Mesodermal cell (in vitro differentiated cells): ENCODE measurements at regions not wholly inside any gene's neighbourhood (a gene's known extent, or its start where the extent isn't known, plus 50 kb on each side); places are given as distances from the start of the nearest gene placed in this dataset.
A peak's percentile ranks its signal among the peaks of the same experiment; 100 is the strongest.
"Not testable (repeated sequence)": the region's sequence is repeated elsewhere in the genome, so short reads cannot be mapped to it uniquely, and the experiment has no call there.

Experiments used
- H3K27ac ChIP-seq: 2 replicates; pipeline ENCODE4 v1.7.0; 2013; ENCODE audit warnings: mild to moderate bottlenecking, low read depth, low read length, moderate library complexity; ENCODE audit not compliant: severe bottlenecking
- H3K36me3 ChIP-seq: 2 replicates; pipeline ENCODE4 v1.7.1; 2013; ENCODE audit warnings: mild to moderate bottlenecking, low read length, moderate library complexity; ENCODE audit not compliant: control insufficient read depth, insufficient read depth
- H3K4me1 ChIP-seq: one replicate; pipeline ENCODE4 v1.7.1; 2013; ENCODE audit warnings: mild to moderate bottlenecking, low read length; ENCODE audit not compliant: insufficient read depth, control insufficient read depth, poor library complexity, severe bottlenecking
- H3K4me3 ChIP-seq: 2 replicates; pipeline ENCODE4 v1.7.0; 2013; ENCODE audit warnings: low read length, control low read depth, mild to moderate bottlenecking; ENCODE audit not compliant: insufficient read depth, poor library complexity, severe bottlenecking; ENCODE audit errors: extremely low read depth
- H3K9me3 ChIP-seq: 2 replicates; pipeline ENCODE4 v1.7.1; 2013; ENCODE audit warnings: mild to moderate bottlenecking, low read length, moderate library complexity; ENCODE audit not compliant: control insufficient read depth
- WGBS, 2 experiments: methylation state at CpG; one replicate each; pipeline ENCODE4 v1.1.5; 2013; ENCODE audit warnings: missing lambda C conversion rate in 2 of 2; ENCODE audit not compliant: insufficient coverage in 2 of 2; 5-methylcytosine and 5-hydroxymethylcytosine counted together

- H3K36me3 ChIP-seq, H3K4me1 ChIP-seq, H3K27ac ChIP-seq, H3K4me3 ChIP-seq, H3K9me3 ChIP-seq: not testable (repeated sequence)
- 55% methylated on average over 1 of the region's 1 CpG; no CpG with 5 or more reads in 1 of the 2 experiments for WGBS, 2 experiments
These were observed 97.2 kb downstream of the RMI1 start for GRCh38 chr9:84077816-84078215.

GRCh38 chr9:84079994-84080393 lies 99.4 kb downstream of the RMI1 start:
- no CpG with 5 or more reads among the region's 4 CpGs for WGBS, 2 experiments
- H3K27ac ChIP-seq, result no peak overlapping the region
- no peaks in the 10 kb centered on the region for H3K36me3 ChIP-seq
- H3K4me1 ChIP-seq, result no peaks in the 10 kb centered on the region
- H3K4me3 ChIP-seq, result no peak overlapping the region
- no peaks in the 10 kb centered on the region for H3K9me3 ChIP-seq

GRCh38 chr9:84101964-84102632 lies 121.5 kb downstream of the RMI1 start:
- H3K4me3 ChIP-seq, result peak overlapping the region; percentile 14
- no peaks in the 10 kb centered on the region for H3K36me3 ChIP-seq
- H3K4me1 ChIP-seq, result no peaks in the 10 kb centered on the region
- no peak overlapping the region for H3K27ac ChIP-seq
- 15 to 17% methylated on average over 11 to 13 of the region's 29 CpGs for WGBS, 2 experiments
- H3K9me3 ChIP-seq, result no peaks in the 10 kb centered on the region

- Histone ChIP-seq H3K27ac (no peak overlapping the region), H3K4me1 (no peaks in the 10 kb centered on the region), H3K4me3 (no peak overlapping the region), H3K9me3 (no peaks in the 10 kb centered on the region), H3K36me3 (no peaks in the 10 kb centered on the region)
- 80 to 100% methylated on average over 1 of the region's 1 CpG for WGBS, 2 experiments
These were observed 123.2 kb downstream of the RMI1 start for GRCh38 chr9:84103651-84104377.

- Histone ChIP-seq H3K4me3 (no peak overlapping the region), H3K9me3 (no peaks in the 10 kb centered on the region), H3K36me3 (no peaks in the 10 kb centered on the region), H3K4me1 (no peaks in the 10 kb centered on the region), H3K27ac (no peak overlapping the region)
- WGBS, 2 experiments, result 64 to 80% methylated on average over 2 of the region's 2 CpGs
These were observed 126.5 kb downstream of the RMI1 start for GRCh38 chr9:84107081-84107480.

- H3K27ac ChIP-seq, result no peak overlapping the region
- H3K4me1 ChIP-seq, result no peaks in the 10 kb centered on the region
- 80 to 83% methylated on average over 1 of the region's 1 CpG for WGBS, 2 experiments
- H3K9me3 ChIP-seq, result no peaks in the 10 kb centered on the region
- no peaks in the 10 kb centered on the region for H3K36me3 ChIP-seq
- H3K4me3 ChIP-seq, result no peak overlapping the region
These were observed 127.4 kb downstream of the RMI1 start for GRCh38 chr9:84107995-84108394.

GRCh38 chr9:84111726-84112125 lies 131.1 kb downstream of the RMI1 start:
- Histone ChIP-seq H3K27ac (no peak overlapping the region), H3K4me3 (no peak overlapping the region), H3K36me3 (no peaks in the 10 kb centered on the region), H3K4me1 (no peaks in the 10 kb centered on the region), H3K9me3 (no peaks in the 10 kb centered on the region)
- 96 to 100% methylated on average over 3 of the region's 3 CpGs for WGBS, 2 experiments

GRCh38 chr9:84121991-84122523 lies 141.5 kb downstream of the RMI1 start:
- Histone ChIP-seq H3K36me3 (no peaks in the 10 kb centered on the region), H3K4me3 (no peak overlapping the region), H3K9me3 (no peaks in the 10 kb centered on the region), H3K27ac (no peak overlapping the region), H3K4me1 (no peaks in the 10 kb centered on the region)
- WGBS, 2 experiments, result 71% methylated on average over 1 of the region's 1 CpG; no CpG with 5 or more reads in 1 of the 2 experiments

GRCh38 chr9:84122572-84122971 lies 142.0 kb downstream of the RMI1 start:
- no peaks in the 10 kb centered on the region for H3K36me3 ChIP-seq
- H3K9me3 ChIP-seq, result no peaks in the 10 kb centered on the region
- no peak overlapping the region for H3K4me3 ChIP-seq
- 80% methylated on average over 1 of the region's 1 CpG; no CpG with 5 or more reads in 1 of the 2 experiments for WGBS, 2 experiments
- H3K27ac ChIP-seq, result no peak overlapping the region
- no peaks in the 10 kb centered on the region for H3K4me1 ChIP-seq

GRCh38 chr9:84123648-84124406 lies 143.2 kb downstream of the RMI1 start:
- Histone ChIP-seq H3K4me1 (no peaks in the 10 kb centered on the region), H3K36me3 (no peaks in the 10 kb centered on the region), H3K27ac (no peak overlapping the region), H3K4me3 (no peak overlapping the region), H3K9me3 (no peaks in the 10 kb centered on the region)
- WGBS, 2 experiments, result 80 to 100% methylated on average over 1 to 2 of the region's 3 CpGs
